ENCODE measurements at regions not wholly inside any gene's neighbourhood (a gene's known extent, or its start where the extent isn't known, plus 50 kb on each side); places are given as distances from the start of the nearest gene placed in this dataset.

- DNase-seq (ENCODE audit: low read depth in 4 of 4, low spot score in 3 of 4): no peak
Measured at GRCh38 chr1:172753964-172754363, 95.1 kb downstream of the FASLG start.

- no peak for DNase-seq (ENCODE audit: low read depth in 4 of 4, low spot score in 3 of 4)
Measured at GRCh38 chr1:172754609-172755008, 95.7 kb downstream of the FASLG start.

GRCh38 chr1:172755099-172755498 is 96.2 kb downstream of the FASLG start:
- no peak for DNase-seq (ENCODE audit: low read depth in 4 of 4, low spot score in 3 of 4)

GRCh38 chr1:172756024-172756423 is 97.1 kb downstream of the FASLG start:
- DNase-seq (ENCODE audit: low read depth in 4 of 4, low spot score in 3 of 4): no peak

GRCh38 chr1:172758259-172758658 is 99.4 kb downstream of the FASLG start:
- no peak for DNase-seq (ENCODE audit: low read depth in 4 of 4, low spot score in 3 of 4)

- no peak for DNase-seq (ENCODE audit: low read depth in 4 of 4, low spot score in 3 of 4)
Measured at GRCh38 chr1:172760121-172760520, 101.2 kb downstream of the FASLG start.

GRCh38 chr1:172761581-172762486 is 102.9 kb downstream of the FASLG start:
- DNase-seq (ENCODE audit: low read depth in 4 of 4, low spot score in 3 of 4): no peak

GRCh38 chr1:172763057-172763456 is 104.2 kb downstream of the FASLG start:
- no peak for DNase-seq (ENCODE audit: low read depth in 4 of 4, low spot score in 3 of 4)

- DNase-seq (ENCODE audit: low read depth in 4 of 4, low spot score in 3 of 4): no peak
Measured at GRCh38 chr1:172764378-172764777, 105.5 kb downstream of the FASLG start.

- DNase-seq (ENCODE audit: low read depth in 4 of 4, low spot score in 3 of 4): no peak
Measured at GRCh38 chr1:172766462-172766861, 107.6 kb downstream of the FASLG start.

GRCh38 chr1:172770071-172770470 is 111.2 kb downstream of the FASLG start:
- DNase-seq (ENCODE audit: low read depth in 4 of 4, low spot score in 3 of 4): no peak

- no peak for DNase-seq (ENCODE audit: low read depth in 4 of 4, low spot score in 3 of 4)
Measured at GRCh38 chr1:172774561-172774960, 115.7 kb downstream of the FASLG start.

GRCh38 chr1:172775606-172776005 is 116.7 kb downstream of the FASLG start:
- no peak for DNase-seq (ENCODE audit: low read depth in 4 of 4, low spot score in 3 of 4)

- DNase-seq (ENCODE audit: low read depth in 4 of 4, low spot score in 3 of 4): no peak
Measured at GRCh38 chr1:172776071-172776470, 117.2 kb downstream of the FASLG start.

GRCh38 chr1:172777767-172778166 is 118.9 kb downstream of the FASLG start:
- DNase-seq (ENCODE audit: low read depth in 4 of 4, low spot score in 3 of 4): no peak

GRCh38 chr1:172778456-172779455 is 119.9 kb downstream of the FASLG start:
- DNase-seq (ENCODE audit: low read depth in 4 of 4, low spot score in 3 of 4): no peak

- no peak for DNase-seq (ENCODE audit: low read depth in 4 of 4, low spot score in 3 of 4)
Measured at GRCh38 chr1:172779491-172779890, 120.6 kb downstream of the FASLG start.

- no peak for DNase-seq (ENCODE audit: low read depth in 4 of 4, low spot score in 3 of 4)
Measured at GRCh38 chr1:172781513-172782140, 122.7 kb downstream of the FASLG start.

GRCh38 chr1:172789840-172790239 is 130.9 kb downstream of the FASLG start:
- DNase-seq (ENCODE audit: low read depth in 4 of 4, low spot score in 3 of 4): no peak

GRCh38 chr1:172790245-172790644 is 131.3 kb downstream of the FASLG start:
- DNase-seq (ENCODE audit: low read depth in 4 of 4, low spot score in 3 of 4): no peak

- DNase-seq (ENCODE audit: low read depth in 4 of 4, low spot score in 3 of 4): no peak
Measured at GRCh38 chr1:172793823-172794222, 134.9 kb downstream of the FASLG start.

Data from right renal pelvis (tissue), 4 donors.